ENCODE measurements at regions not wholly inside any gene's neighbourhood (a gene's known extent, or its start where the extent isn't known, plus 50 kb on each side); places are given as distances from the start of the nearest gene placed in this dataset.

- DNase-seq = peak; percentile 61 to 81
Observed at GRCh38 chr4:174120446-174121295, 162.8 kb downstream of the FBXO8 start.

DNA sequence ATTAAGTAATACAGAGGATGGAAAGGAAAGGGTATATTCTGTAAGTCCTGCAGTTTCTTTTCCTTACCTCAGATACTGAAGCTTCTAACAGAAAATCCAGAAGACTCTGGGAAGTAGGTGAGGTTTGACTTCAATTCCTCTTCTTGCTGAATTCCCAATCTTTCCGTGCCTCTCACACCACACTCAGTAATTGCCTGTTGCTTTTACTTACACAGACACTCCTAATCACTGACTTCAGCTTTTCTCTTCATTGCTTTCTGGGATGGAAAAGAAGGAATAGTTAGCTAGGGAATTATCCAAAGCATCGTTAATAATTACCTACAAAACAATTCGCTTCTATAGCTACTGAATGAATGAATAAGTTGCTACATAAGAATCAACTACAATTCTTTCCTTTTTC, 163.6 kb downstream of the FBXO8 start:
- DNase-seq = no peak

DNA sequence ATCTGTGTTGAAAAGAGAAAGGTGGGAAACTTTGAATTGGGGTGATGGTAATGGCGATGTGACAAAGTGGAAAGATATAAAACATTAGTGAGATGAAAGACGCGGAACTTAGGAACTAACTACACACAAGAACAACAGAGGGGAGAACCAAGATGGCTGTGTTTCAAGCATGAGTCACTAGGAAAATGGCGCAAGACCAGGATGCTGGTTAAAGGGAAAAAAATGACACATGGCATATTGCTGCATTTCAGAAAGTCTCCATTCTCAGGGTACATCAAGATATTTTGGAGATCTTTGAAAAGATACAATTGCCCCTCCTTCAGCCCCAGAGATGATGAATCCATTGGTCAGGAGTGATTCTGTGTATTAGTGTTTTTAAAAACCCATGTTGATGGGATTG, 164.4 kb downstream of the FBXO8 start:
- DNase-seq = no peak

DNA sequence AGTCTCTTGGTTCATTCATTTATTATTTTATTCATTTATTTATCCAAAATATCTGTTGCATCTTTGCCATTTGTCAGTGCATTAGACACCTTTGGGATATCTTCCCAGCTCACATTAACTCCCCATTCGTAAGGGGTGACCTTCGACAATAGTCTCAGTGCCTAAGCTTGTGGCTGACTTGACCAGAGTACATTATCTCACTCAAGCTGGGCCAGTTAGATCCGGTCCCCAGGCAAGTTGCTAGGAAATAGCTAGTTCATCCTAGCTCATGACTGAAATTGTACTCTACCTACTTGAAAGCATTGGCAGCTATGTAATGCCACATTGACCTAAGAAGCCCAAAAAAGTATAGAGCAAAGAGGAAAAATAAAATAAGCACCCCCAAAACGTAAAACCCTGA, 165.3 kb downstream of the FBXO8 start:
- no peak for DNase-seq

DNA sequence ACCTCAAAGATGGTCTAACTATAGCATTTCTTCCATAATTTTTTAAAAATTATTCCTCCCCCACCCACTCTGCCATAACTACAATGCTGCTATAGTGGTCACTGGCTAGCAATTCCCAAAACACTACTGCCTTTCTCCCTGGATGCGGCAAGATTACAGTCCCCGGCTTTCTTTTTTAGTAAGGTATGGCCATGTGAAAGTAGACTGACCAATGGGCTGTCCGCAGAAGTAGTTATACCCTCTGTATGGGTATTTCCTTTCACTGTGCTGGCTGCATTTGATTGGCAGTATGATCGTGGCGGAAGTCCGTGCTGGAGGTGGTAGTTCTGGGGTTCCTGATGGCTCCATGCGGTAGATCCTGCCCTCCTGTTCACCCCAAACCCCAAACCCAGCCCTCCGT, 166.0 kb downstream of the FBXO8 start:
- DNase-seq = no peak

DNA sequence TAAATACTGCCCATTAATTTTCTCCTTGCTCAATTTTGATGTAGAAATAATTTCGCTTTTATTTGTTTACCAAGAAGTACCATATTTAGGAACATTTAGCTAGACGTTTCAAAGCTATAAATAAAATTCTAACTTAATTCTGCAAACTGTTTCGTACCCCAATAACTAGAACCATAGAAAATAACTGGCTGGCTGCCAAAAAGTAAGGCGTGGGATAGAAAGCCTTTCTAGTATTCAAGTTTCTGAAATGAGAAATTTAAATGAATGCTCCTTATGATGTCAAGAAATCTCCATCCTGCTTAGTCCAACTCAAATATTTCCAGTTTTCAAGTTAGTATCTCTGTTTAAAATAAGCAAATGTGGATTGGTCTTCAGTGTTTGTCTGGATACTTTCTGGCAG, 167.4 kb downstream of the FBXO8 start:
- no peak for DNase-seq

DNA sequence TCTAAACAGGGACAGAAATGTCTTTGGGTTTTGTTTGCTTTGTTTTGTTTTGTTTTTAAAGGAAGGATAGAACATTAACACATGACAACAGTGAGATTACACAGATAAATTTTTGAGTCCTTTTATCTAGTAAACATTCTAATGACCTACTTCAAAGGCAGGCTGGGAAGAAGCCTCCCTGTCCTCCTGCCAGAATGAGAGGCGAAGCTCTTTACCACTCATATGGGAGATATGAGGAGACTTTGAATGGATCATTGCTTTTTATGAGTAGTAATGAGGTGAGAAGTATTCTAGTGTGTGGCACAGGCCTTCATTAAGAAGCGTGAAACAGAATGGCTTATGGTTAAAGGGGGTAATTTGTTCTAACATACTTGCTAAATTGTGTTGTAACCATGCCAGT, 172.0 kb downstream of the FBXO8 start:
- no peak for DNase-seq

DNA sequence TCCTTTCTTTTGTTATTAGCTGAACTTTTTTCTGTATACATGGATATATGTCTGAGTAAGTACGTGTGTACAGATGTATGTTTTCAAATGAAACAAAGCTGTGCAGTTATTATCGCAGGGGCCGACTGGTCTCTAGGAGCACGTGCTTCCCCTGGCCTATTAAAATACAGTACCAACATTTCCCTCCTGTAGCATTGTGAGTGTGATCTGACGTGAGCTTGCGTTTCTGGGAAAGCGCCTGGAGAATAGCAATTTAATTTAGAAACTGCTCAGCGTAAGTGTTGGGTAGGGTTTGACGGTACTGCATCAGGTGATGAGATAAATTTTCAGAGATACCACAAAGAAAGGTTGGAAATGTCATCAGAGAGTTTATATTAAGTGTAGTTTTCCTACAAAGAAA, 173.3 kb downstream of the FBXO8 start:
- DNase-seq = no peak

DNA sequence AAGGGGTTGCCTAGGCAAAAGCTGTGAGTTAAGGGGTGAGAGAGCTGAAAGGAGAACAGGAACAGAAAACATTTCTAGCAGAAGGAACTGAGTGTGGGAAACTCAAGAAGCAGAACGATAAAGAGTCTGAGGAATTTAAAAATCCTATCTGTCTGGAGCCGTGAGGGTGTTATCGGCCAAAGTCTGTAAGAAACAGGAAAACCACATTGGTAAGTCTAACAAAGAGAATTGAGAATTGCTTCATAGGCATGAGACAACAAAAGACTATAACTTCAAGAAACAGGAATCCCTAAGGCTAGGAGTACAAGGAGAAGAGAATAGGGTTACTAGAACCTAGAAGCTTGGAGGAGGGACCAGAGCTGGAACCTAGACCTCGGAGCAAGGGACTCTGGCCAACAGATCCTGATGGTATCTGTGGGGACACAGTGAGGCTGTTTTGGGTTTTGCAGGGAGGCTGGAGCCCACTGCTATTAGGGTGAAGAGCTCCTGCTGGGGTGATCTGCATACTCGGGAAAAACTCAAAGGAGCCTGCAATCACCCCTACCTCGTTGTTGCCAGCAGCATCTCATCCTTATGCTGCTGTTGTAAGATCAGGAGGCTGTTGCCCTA, 175.6 kb downstream of the FBXO8 start:
- DNase-seq = no peak

DNA sequence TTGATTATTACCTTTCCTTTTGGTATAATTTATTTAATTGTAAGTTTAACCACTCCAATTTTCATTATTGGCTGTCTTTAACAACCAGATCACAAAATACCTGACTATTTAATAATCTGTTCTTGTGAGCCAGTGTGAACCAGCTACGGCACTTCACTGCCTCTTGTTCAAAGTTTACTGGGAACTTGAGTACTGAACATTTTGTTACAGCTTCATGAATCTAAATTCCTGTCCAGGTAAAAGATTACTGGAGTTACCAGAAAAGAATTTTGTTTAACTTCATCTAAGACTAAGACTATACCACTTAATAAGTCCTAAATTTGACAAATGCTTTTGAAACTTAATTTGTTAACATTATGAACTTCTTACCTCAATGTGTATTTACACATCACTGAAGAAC, 178.3 kb downstream of the FBXO8 start:
- DNase-seq = no peak

- no peak for DNase-seq
Observed at GRCh38 chr4:174100910-174101309, 182.6 kb downstream of the FBXO8 start.

GRCh38 chr4:174099712-174100111, 183.8 kb downstream of the FBXO8 start:
- DNase-seq = no peak

- no peak for DNase-seq
Observed at GRCh38 chr4:174096999-174097398, 186.5 kb downstream of the FBXO8 start.

DNA sequence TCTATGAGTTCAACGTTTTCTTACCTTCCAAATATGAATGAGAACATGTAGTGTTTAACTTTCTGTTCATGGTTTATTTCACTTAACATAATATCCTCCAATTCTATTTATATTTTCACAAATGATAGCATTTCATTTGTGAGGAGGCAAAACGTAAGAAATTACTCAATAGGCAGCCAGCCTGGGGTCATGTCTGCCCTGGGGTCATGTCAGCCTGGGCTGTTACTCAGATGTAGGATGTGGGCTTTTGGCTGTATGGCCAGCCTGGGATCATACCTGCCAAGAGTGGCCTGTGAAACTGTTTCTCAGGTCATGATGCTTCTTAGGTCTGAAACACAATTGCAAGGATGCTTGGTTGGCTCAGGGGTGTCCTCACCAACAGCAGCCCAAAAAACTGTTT, 187.0 kb downstream of the FBXO8 start:
- DNase-seq = no peak

GRCh38 chr4:174091130-174091529, 192.3 kb downstream of the FBXO8 start:
- no peak for DNase-seq

DNA sequence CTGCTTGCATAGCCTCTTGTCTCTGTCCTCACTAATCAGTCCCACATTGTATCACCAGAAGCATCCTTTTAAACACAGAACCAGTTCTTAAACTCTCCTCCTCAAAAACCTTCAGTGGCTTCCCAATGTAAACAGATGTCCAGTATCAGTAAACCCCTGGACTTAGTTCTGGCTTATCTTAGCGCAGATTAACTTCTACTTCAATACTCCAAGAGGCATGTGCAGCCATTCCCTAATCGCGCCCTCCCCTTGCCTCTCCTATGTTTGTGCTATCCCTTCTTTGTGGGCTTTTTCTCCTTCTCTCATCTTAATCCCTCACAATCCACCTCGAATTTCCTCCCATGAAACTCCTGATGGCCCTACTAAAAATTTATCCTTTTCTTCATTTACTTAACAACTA, 193.8 kb downstream of the FBXO8 start:
- DNase-seq = no peak

GRCh38 chr4:174088795-174089194, 194.7 kb downstream of the FBXO8 start:
- no peak for DNase-seq

GRCh38 chr4:174086829-174087799, 196.4 kb downstream of the FBXO8 start:
- no peak for DNase-seq

GRCh38 chr4:174084981-174085380, 198.5 kb downstream of the FBXO8 start:
- DNase-seq = no peak

DNA sequence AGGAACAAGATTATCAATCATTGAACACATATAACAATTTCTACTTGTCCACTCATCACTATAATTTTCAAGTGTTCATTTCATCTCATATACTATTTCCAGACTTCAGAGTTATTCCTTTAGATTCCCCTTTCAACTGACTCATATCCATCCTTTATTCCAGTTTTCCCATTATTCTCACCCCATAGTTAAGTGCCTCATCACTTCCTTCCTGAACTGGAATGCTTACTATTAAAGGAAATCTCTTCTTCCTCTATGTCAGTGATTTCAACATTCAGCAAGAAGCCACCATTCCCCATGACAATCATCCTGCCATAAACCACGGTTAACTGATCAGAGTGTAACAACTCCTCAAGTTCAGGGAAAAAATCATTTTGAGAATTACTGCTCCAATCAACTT, 198.9 kb downstream of the FBXO8 start:
- DNase-seq = no peak

GRCh38 chr4:174080361-174080760, 203.1 kb downstream of the FBXO8 start:
- no peak for DNase-seq

- no peak for DNase-seq
Observed at GRCh38 chr4:174071595-174071994, 211.9 kb downstream of the FBXO8 start.

DNA sequence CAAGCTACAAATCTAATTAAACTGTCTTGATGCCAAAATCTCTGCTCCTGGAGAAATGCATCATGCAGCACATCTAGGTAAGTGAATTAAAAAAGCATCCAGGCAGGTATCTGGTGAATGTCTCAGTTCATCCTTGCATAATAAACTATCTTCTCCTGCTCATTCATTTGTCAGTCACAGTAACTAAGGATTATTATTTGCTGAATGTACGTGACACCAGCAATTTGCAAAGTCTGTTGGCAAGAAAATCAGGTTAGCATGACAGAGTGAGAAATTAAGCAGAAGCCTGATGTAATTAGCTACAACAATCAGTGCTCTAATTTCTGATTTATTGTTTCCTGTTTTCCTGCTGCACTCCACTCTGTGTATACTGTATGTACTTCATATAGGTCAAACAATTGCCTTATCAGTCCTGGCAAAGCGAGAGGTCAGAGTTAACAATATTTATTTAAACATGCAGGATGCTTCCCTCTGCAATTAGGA, 213.6 kb downstream of the FBXO8 start:
- no peak for DNase-seq

Data from NCI-H526 (cell line).